NCI-H345 treated with DMSO at 0.1 percent for 48 hours (cell line): ENCODE measurements at regions not wholly inside any gene's neighbourhood (a gene's known extent, or its start where the extent isn't known, plus 50 kb on each side); places are given as distances from the start of the nearest gene placed in this dataset.

Experiments
- DNase-seq: peaks from one replicate; lab custom pipeline; 2025; ENCODE audit not compliant: unreplicated experiment; lab: John Stamatoyannopoulos, UW

DNA sequence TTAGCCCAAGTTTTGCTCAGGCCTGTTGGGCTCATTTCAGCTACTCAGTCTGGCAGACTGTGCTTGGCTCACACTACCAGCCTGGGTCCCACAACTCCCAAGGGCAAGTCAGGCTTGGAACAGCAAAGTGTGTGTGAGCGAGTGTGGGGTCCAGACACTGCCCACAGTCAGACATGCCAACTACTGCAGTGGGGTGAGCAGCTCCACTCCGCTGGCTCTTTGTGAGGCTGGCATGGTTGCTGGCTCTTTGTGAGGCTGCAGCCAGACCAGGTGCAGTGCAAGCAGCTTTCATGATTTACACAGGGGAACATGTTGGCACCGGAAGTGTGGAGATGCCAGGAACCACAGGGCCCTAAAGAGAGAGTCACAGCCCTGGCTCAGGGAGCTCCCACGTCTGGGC, 606.7 kb upstream of the FAM174A start:
- no peak for DNase-seq

DNA sequence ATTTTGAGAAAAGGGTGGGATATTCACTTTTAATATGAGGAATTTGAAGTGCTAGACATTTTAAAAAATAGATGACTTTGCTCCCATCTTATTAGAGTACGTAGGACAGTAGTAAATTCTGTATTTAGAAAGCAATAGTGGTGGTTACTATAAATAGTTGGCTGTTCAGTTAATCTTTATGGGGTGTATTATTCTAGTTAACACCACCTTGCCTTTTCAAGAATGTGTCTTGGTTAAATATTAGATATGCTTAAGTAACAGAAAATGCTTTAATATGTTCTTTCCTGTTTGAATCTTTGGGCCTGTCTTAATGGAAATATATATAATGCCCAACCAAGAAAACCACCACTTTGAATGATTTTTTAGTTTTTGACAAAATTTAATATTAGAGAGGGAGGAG, 608.7 kb upstream of the FAM174A start:
- no peak for DNase-seq

DNA sequence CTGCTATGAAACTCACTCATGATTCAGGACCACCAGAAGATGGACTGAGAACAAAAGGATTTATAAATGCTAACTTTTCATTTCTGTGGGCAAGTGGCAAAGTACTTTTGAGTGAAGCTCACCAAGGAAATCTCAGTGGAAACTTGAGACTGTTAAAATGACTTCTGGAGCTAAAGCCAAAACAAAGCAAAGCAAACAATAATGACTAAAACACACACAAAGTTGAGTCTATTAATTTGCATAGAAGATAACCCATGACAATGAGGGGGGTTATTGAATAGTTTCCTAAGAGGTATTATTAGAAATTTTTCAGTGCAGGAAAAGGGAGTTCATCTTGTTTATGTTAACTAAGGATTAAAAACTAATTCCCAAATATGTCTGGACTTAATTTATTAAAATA, 612.8 kb upstream of the FAM174A start:
- DNase-seq = no peak

DNA sequence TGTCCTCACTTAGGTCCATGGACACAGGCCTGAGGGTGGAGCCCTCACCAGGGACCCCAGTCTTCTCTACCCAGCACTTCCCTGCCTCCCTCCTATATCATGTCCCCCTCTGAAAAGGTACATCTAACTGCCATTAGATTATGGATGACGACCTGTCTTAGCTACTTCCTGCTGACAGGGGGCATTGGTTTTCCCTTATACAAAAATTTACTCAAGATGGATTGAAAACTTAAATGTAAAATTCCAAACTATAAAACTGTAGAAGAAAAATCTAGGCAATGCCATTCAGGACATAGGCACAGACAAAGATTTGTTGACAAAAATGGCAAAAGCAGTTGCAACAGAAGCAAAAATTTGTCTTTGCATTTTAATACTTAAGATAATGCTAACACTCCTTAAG, 623.2 kb upstream of the FAM174A start:
- DNase-seq = no peak

DNA sequence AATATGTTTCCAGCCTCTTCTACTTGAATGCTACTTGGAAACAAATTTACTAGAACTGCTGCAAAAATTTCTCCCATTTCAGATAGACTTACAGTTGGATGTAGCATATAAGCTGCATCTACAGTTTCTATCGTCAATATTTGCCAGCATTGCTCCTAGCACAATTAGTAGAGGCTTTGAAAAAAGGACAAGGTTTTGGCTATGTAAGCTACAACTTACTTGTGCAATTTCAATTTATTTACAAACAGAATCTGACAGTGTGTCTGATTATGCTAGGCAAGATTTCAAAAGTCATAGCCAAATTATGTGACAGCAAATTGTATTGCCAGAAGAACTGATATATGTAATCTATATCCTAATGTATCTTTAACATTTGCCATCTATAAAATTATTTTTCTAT, 628.4 kb upstream of the FAM174A start:
- no peak for DNase-seq

DNA sequence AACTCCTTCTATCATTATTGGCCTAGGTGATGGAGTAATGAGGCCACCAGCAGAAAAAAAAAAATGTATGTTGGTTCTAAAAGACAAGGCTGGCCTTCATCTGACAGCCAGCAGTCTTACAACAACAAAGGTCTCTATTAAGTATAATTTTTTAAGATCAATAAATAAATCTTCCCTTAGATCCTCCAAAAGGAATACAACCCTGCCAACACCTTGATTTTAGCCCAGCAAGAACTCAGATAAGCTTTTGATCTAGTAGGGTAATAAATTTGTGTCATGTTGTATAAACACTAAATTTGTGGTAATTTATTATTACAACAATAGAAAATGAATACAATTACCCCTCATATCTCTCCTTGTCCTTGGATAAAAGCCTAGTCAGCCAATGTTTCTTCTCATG, 633.2 kb upstream of the FAM174A start:
- DNase-seq = no peak

DNA sequence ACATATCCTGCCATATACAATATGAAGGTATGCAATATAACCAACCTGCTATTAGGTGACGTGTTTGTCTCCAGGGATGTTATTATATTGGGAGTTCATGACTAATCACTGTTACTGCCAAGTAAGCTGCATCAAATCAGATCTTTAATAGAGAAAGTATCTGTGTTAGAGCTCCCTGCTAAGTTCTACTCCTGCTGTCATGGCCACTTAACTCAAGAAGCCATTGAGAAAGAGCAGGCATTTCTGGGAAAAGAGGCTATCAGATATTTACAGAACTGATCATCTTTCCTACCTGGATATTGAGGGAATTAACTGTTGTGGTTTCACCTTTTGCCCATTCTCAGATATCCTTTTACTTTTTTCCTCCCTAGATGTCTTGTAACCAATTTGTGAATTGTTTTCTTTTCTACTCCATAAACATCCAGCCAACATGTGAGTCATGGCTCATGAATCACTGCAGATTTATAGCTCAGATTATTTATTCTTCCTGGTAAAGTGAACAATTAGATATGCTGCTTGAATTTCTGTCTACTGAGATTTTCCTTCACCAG, 634.8 kb upstream of the FAM174A start:
- DNase-seq = no peak

DNA sequence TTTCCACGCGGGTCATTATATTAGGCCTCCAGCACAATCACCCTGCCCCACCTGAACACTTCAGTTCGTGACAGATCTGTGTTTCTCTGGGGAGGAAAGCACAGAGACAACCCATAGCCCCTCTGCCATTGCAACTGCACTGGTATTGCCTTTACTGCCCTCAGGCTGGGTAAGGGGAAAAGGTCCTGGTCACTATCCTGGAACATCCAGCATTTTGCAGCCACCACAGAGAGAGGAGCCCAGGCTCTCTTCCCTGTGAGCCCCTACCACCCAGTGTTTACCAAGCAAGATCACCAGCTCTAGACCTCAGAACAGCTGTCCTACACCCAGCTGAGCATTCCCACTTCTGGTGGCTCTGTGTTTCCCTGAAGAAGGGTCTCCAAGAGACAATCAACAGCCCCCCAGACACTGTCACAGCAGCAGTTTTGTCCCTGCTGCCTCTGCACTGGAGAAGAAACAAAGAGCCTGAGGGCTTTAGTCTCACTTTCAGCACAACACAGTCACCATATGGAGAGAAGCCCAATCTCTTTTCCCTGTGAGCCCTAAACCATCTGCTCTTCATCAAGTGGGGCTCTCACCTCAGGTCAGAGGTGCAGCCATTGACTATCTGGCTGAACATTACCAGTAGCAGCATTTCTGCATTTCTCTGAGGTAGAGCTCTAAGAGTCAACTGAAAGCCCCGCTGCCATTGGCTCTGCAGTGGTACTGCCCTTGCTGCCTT, 655.2 kb upstream of the FAM174A start:
- no peak for DNase-seq

DNA sequence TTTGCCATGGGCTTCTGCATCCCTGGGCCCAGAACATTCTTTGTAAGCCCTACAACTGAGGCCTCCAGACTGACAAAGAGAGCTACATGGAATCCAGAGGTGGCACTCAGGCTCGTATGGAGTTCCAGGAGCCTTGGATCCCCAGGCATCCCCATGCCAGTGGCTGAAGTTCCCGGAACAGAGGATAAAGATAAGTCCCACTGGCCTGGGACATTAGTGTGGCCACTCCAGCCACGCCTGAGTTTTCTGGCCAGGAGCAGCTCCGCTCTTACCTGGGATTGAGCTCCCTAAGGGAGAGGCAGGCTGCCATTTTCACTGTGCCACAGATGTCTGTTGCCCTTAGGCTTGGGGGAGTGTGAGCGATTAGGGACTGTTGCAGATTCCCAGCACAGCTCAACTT, 656.3 kb upstream of the FAM174A start:
- DNase-seq = no peak

DNA sequence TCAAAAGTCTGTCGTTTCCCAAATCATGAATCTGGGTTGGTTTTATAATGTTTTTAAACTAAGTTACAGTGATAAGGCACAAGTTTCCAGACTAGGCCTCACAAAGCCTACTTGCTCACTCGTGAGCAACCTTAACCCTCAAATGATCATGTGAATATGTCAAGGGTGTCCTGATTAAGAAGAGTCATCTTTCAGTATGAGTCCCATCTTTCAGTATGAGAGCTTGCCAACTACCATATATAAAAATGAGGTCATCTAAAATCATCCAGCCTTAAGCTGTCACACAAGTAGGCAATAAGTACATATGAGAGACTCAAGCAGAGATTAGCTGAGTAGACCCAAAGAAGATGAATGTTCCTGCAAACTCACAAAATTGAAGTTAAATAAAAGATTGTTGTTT, 668.4 kb upstream of the FAM174A start:
- DNase-seq = no peak

DNA sequence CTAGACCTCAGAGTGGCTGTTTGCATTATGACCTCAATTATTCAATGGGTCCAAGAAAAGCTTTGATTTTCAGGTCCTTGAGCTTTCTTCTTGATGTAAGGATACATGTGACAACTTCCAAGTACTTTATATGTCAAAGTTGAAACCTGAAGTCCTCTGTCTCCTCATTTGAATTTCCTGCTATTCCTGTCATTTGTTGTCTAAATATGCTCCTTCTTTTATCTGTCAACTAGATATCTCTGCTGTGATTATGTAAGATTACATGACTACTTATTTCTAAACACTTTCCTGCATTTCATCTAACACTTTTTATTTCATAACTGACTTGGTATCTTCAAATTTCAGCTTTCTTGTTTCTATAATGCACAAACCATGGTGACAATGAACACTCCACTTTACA, 670.0 kb upstream of the FAM174A start:
- no peak for DNase-seq

DNA sequence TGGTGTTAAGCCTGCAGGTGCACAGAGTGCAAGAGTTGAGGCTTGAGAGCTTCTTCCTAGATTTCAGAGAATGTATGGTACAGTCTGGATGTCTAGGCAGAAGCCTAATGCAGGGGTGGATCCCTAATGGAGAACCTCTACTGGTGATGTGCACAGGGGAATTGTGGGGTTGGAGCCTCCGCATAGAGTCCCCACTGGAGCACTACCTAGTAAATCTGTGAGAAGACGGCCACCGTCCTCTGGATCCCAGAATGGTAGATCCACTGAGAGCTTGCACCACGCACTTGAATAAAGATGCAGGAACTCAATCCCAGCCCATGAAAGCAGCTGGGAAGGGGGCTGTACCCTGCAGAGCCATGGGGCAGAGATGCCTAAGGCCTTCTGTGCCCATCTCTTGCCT, 699.4 kb upstream of the FAM174A start:
- DNase-seq = no peak

DNA sequence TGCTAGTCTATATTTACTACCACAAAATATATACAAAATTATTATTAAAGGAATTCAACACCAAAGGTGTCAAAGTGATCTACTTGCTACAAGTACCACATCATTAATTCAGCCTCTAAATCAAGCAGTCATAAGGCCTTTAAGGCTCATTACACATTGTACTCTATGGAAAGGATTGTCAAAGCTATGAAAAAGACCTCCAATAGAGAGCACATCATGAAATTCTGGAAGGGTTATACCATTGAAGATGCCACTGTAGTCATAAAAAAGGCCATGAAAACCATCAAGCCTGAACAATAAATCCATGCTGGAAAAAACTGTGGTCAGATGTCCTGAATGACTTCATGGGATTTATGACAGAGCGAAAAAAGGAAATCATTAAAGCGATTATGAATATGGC, 708.0 kb upstream of the FAM174A start:
- no peak for DNase-seq

DNA sequence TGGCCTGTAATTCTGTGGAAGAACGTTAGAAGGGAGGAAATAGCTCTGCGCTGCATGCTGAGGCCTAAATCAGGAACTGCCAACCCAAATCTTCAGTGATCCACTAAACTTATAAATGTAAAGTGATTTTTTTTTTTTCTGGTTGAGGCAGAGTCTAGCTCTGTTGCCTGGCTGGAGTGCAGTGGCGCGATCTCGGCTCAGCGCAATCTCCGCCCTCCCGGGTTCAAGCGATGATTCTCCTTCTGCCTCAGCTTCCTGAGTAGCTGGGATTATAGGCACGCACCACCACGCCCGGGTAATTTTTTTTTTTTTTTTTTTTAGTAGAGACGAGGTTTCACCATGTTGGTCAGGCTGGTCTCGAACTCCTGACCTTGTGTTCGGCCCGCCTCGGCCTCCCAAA, 717.4 kb upstream of the FAM174A start:
- DNase-seq = no peak

DNA sequence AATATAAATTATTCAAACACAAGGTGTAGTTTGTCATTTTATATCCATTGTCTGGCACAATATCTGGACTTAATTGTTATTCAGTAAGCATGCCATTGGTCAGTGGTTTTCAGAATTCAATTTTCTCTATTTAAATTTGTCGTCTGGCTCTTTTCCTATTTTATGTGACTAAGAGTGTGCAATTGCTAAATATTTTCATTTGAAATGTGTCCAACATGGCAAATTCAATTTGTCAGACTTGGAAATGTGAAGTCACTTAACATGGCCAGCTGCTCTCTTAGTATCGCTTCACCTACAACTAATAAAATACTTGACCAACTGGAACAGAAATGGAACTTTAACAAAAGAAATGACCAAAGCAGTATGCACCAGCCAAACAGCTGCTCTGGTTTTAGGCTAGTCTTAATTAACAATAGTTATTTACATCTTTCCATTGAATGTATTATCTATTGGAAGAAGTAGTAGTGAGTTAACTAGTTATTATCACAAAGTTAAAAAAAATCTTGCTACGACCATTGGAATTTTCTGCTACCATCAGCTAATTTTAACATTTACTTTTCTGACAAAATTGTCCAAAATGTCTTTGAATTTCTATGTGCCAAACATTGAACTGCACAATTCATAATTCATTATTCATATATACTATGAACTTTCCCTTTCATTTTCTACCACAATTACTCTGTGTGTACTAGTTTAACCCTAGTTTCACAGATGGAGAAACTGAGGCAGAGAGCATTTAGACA, 720.7 kb upstream of the FAM174A start:
- DNase-seq = no peak

DNA sequence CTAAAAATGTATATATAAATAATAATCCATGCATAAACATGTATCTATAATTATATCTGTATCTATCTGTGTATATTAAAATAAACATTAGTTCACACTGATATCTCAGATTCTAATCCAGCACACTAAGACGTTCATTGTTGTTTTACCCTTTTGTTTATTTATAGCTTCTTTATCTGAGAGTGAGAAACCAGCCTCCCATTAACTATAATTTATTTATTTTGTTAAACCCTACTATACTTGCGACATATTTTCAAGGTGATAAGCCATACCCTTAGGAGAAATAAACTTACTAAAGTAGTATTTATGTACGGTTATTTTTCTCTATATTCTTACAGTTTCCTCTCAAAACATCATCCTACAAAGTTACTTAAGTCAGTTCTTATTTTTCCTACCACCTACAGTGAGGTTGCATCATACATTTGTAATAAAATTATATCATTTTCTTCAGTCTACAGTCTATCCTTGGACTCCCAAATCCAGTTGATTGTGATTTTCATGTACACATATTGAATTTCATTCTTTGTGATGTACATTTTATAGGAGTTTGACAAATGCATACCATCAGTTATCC, 726.4 kb upstream of the FAM174A start:
- no peak for DNase-seq

DNA sequence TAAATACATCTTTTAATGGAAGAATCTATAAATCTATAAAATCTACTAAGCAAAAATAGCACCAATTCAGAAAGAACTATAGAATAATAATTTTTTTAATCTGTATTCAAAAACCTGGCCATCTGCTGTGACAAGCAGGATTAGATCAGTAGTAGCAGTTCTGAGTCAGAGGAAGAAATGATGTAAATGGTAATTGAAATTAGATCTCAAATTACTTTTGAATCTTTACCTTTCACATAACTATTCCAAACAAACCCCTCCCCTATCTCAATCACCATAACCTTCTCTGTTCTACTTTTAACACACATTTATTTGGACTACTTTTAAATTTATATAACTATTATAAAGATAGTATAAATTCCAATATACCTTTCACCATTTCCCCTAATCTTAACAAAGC, 727.8 kb upstream of the FAM174A start:
- no peak for DNase-seq

DNA sequence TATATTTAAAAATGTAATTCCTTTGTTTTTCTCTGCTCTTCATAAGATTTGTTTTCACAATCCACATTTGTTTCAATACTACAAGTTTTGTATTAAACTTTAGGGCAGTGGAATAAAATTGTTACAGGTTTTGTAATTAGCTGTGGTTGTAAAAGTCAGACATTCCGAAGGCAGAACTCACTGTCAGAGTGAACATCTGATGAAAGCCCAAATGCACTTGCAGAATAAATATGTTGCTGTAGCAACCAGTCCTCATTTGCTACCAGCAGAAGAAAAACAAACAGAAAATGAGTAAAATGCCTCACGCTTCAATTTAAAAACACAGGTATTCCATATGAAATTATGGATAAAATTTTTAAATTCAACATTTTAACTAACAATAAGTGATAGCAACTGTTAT, 740.1 kb upstream of the FAM174A start:
- no peak for DNase-seq

DNA sequence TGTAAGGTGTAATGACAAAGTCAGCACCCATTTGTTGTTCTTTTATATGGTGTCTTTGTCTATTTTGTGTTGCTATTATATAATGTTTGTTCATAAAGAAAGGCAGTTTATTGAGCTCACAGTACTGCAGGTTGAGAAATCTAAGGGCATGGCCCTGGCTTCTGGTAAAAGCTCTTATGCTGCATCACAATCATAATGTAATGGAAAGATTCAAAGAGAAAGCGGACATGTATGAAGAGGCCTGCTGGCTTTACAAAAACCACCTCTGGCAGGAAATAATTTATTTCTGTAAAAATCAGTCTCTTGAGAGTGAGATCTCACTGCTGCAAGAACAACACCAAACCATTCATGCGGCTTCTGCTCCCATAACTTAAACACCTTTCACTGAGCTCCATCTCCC, 746.7 kb upstream of the FAM174A start:
- DNase-seq = no peak

DNA sequence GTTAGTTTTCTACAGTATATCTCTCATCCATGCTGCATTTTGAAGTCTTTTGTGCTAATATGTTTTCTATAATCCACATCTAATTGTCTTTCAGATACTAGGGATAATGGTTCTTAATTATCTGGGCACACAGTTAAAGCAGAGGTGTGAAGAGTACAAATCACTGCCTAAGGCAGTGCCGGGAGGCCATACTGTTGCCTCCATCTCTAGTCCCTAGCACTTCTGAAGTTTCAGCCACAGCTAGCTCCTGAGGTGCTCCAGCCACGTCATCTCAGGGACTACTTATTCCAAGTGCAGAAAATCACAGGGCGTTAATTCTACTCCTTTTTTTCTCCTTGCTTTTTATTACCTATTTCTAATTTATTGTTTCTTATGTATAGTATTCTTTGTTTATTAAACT, 760.0 kb upstream of the FAM174A start:
- no peak for DNase-seq

DNA sequence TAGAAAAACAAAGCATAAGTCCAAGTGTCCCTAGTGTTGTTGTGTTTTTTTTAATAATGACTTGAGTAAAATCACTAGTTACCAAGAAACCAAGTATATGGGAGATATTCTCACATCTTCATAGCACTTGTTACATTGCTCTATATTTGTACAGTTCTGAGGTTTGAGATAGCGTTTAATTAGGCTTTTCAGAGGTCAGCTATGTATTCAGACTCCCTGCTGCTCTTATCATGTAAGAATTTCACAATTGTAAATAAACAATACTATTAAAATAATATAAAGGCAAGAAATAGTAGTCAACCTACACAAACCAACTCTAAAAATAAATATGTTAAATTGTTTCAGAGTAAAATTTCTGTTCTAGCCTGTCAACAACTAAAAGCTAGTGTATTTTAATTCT, 761.9 kb upstream of the FAM174A start:
- no peak for DNase-seq

DNA sequence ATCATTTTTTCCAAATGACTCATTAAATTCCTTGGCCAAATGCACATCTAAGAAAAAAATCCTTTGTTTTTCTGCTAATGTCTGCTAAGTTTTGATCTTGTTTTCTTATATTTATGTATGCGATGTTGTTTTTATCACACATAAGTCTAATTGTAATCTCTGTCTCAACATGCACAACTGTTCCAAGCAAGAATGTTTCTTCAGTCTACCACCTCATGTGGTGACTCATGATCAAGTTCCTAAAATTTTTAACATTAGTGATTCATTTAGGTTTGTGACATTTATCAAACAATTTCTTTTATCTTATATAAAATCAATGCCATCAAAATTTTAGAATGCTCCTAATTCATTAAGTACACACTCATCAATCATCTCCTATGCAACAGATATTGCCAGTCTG, 763.9 kb upstream of the FAM174A start:
- DNase-seq = no peak
